Inflammatory macrophage (primary cell): ENCODE measurements at regions not wholly inside any gene's neighbourhood (a gene's known extent, or its start where the extent isn't known, plus 50 kb on each side); places are given as distances from the start of the nearest gene placed in this dataset.
"Not testable (repeated sequence)": the region's sequence is repeated elsewhere in the genome, so short reads cannot be mapped to it uniquely, and the experiment has no call there.

Source experiments
- DNase-seq, 2 donors: peaks; one replicate each; pipeline ENCODE4 v3.0.0-alpha.2; 2020 to 2022

DNA sequence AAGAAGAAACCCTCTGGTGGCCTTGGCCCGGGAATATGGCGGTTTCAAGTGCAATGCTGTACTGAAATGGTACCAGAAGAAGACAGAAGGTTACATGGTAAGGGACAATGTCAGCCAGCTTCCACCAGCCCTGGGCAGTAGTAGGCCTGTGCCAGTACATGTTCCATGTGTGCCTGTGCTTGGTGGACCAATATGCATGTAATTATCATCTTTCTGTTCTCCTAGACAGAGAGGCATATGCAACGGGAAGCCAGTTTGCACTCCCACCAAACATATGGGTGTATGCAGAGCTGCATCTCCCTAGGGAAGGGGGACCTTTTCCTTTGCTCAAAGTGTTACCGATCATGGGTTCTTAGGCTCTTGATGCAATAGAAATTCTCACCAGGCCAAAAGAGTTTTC lies 80.9 kb upstream of the ADORA2B start:
- not testable (repeated sequence) for DNase-seq

DNA sequence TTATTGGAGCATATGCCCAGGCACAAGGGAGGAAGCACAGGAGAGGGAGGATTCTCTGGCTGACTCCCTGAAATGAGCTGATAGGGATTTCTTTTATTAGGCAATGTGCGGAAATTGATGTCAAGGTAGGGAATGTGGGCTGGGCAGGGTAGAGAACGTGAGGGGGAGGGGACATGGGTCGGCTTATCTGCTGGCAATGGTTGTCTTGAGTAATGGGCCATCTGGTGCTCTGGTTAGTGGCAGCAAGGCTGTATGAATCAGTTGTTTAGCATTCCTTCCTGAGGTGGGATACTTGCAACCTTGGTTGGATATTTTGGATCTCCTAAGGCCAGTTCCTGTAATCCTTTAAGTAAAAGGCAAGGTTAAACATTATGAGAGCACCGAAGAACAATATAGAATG lies 80.5 kb upstream of the ADORA2B start:
- DNase-seq, result not testable (repeated sequence)

DNA sequence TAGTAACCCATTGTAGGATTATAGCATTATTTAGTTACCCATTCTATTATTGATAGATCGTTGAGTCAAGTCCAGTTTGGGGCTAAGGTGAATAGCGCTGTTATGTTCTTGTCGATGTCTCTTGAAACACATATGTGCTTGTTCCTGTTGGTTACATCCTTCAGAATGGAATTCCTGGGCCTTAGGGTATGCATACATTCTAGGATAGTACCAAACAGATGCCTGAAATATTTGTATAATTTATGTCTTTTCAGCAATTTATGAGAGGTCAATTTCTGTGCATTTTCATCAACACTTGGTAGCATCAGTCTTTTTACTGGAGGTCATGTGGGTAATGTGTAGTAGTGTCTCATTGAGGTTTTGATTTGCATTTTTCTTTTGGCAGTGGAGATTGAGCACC lies 78.9 kb upstream of the ADORA2B start:
- DNase-seq, result not testable (repeated sequence)

- not testable (repeated sequence) for DNase-seq
These were observed 77.6 kb upstream of the ADORA2B start for GRCh38 chr17:15867331-15867730.

- DNase-seq, result not testable (repeated sequence)
These were observed 75.1 kb upstream of the ADORA2B start for GRCh38 chr17:15869868-15870267.

- DNase-seq, result not testable (repeated sequence)
These were observed 72.3 kb upstream of the ADORA2B start for GRCh38 chr17:15872677-15873076.

- DNase-seq, result not testable (repeated sequence)
These were observed 66.9 kb upstream of the ADORA2B start for GRCh38 chr17:15877882-15878500.

DNA sequence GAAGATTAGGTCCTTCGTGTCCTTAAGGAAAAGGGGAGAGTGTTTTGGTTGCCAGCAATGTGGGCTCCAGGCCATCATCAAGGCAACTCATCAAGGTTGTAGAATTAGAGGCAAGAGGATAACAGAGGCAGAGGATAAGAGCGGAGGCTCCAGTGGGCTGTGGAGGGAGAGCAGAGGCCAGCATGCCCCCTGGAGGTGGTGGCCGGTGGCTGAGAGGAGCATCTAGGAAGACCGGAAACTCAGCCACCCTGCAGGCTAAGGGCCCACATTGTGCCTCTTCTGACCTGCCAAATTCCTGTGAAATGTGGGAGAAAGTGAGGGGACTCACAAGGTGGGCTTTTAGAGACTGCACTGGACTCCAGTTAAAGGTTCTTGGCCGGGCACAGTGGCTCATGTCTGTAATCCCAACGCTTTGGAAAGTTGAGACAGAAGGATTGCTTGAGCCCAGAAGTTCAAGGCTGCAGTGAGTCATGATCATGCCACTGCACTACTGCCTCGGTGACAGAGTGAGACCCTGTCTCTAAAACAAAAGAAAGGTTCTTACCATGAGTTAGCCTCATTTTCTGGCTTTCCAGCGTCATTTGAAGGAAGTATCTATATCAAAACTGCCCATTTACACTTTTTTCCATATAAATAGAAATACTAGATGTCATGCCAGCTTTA lies 62.7 kb upstream of the ADORA2B start:
- DNase-seq, result peak in 1 of 2 donors; percentile 37

GRCh38 chr17:15882777-15883176 lies 62.2 kb upstream of the ADORA2B start:
- DNase-seq, result peak in 1 of 2 donors; percentile 10

- DNase-seq, result peak; percentile 89 to 96
These were observed 61.3 kb upstream of the ADORA2B start for GRCh38 chr17:15883617-15884111.

- no peak for DNase-seq
These were observed 60.2 kb upstream of the ADORA2B start for GRCh38 chr17:15884731-15885130.

GRCh38 chr17:15885770-15886169 lies 59.2 kb upstream of the ADORA2B start:
- no peak for DNase-seq

DNA sequence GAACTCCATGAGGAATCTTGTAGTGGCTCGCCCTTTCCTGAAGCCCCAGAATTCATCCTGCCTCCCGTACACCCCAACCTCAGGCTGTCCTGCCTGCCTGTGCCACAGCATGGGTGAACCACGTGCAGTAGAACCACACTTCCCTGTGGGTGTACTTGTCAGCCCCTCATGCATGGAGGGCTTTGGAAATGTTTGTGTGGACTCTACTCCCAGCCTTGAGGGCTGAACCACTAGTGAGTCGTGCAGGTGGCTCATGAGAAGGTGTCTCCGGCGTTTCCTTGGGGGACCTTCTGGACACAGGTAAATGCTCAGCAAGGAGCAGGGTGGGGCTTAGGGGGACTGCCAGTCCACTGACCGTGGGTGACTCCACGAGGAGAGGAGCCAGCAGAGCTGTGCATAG lies 58.7 kb upstream of the ADORA2B start:
- no peak for DNase-seq

DNA sequence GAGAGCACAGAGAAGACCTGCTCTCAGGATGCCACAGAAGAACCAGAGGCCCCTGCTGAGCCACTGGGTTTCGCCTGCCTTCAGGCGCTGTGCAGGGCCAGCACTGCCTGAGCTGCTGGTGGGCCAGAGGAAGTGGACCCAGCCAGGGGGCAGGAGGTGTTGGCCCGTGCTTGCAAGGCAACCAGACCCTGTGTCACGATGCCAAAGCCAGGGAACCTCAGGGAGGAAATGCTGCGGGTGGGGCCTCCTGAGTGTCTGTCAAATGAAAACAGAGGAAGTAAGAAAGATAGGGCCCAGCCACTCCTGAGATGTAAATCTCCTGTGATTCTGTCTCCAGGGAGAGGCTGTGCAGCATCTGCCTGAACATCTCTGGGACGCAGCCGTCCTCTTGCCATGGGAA lies 58.1 kb upstream of the ADORA2B start:
- peak; percentile 43 to 56 for DNase-seq

GRCh38 chr17:15888436-15888835 lies 56.5 kb upstream of the ADORA2B start:
- DNase-seq, result no peak

DNA sequence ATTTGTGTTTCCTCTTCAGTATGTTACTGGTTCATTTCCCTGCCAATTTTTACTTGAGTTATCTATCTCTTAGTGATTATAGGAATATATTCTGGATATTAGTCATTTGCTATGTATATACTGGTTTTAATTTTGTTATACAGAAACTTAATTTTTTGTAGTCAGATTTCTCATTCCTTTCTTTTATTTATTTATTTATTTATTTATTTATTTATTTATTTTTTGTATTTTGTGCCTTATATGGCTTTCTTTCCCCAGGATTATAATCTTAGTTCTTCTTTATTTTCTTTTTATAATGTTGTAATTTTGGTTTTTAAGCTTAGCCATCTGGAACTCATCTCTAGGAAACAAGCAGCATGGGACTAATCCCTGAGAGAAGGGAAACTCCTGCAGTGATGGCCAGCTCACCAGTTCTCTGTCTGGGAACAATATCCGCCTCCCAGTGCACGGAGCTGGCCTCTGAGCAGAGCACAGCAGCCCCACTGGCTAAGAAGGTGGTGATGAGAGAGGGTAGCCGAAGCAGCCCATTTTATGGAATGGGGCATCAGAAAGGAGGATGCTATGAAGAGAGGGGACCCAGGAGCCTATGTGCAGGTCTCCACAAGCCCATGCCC lies 54.5 kb upstream of the ADORA2B start:
- DNase-seq, result no peak

- DNase-seq, result no peak
These were observed 53.6 kb upstream of the ADORA2B start for GRCh38 chr17:15891318-15891717.

DNA sequence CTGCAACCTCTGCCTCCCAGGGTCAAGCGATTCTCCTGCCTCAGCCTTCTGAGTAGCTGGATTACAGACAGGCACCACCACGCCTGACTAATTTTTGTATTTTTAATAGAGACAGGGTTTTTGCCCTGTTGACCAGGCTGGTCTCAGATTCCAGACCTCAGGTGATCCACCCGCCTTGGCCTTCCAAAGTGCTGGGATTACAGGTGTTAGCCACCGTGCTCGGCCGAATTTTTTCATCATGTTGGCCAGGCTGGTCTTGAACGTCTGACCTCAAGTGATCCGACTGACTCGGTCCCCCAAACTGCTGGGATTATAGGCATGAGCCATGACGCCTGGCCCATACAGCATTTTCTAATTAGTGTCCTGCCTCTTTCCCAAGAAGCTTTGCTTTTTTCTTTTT lies 52.7 kb upstream of the ADORA2B start:
- no peak for DNase-seq

DNA sequence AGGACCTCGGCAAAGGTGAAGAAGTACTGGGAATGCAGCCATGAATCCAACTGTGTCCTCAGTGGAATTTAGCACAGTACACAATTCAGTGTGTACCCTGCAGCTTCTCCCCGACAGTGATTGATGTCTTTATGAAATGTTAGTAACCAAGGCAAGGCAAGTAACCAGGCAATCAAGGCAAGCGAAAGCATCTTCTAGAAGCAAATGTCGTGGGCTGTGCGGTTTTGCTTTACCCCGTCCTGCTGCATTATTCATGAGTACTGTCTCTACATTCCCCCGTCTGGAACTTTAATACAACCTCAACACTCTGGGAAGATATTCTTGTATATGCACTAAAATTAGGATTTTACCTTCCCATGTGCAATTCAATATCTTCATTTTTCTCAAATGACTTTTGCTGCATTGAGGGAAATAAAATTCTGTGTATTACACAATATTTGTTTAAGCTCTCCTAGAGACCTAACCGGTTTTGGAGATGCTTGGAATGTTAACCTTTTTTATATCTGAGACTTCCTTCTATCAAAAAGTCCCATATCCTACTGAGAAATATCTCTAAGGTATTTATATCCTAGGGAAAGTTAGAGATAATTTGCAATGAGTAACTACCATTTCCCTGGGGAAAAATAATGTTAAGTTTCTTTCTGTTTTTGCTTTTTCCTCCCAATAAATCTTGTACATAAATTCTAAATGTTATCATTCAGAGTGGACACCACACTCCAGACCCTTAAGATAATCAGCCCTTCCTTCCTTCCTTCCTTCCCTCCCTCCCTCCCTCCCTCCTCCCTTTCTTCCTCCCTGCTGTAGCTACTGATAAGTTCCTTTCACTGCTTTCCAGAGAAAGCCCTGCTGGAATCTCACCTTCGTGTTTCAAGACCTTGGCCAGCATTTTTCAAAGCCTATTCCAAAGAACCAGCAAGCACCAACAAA lies 51.9 kb upstream of the ADORA2B start:
- DNase-seq, result no peak

DNA sequence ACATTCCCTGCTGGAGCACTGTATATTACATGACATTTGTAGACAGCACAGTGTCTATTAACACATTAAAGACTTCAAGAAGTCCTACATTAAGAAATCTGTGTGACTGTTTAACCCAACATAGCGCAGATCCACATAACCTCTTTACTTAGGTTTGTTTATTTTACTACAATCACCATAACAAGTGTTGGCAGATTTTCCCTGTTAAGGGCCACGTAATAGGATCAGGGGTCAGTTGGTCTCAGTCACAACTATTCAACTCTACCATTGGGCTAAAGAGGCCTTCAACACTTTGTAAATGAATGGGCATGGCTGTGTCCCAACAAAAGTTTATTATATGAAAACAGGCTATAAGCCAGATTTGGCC lies 51.3 kb upstream of the ADORA2B start:
- no peak for DNase-seq

DNA sequence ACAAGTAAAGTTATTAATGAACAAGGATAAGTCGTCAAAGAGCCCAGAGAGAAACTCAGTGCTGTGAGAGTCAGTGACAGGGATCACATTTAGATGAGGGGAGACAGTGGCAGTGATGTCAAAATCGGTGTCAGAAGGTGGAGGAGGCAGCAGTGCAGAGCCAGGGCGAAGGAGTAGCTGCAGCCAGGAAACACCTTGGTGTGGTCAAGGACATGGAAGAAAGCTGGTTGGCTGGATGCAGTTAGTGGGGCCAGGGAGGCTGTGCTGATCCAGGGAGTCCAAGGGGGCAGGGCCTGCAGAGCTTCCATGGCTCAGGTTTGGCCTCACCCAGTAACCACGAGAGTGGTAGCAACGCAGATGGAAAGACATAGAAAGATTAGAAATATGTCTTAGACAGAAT lies 50.7 kb upstream of the ADORA2B start:
- no peak for DNase-seq

DNA sequence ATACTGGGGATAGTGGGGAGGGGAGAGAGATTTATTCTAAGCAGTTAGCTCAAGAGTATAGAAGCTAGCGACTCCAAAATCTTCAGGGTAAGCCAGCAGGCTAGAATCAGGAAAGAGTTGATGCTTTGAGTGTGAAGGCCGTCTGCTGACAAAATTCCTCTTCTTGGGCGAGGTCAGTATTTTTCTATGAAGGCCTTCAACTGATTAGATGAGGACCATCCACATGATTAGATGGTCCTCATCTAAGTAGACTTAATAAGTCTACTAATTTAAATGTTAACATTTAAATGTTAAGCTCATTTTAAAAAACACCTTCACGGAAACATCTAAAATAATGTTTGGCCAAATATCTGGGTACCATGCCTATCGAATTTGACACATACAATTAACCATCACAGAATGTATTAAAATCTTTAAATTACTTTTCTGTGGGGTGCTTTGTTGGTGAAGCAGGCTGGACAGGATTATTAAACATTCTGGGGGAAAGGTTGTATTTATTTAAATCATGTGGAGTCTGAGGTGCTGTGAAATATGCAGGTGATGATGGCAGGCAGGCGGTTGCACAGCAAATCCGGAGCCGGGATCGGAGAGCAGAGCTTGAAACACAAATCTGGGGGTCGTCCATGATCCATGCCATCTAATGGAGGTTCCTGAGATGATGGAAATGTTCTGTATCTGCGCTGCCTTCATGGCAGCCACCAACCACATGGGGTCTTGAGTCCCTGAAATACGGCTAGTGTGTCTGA lies 49.8 kb upstream of the ADORA2B start:
- no peak for DNase-seq
